ENCODE measurements at regions not wholly inside any gene's neighbourhood (a gene's known extent, or its start where the extent isn't known, plus 50 kb on each side); places are given as distances from the start of the nearest gene placed in this dataset.

- Histone ChIP-seq H3K9ac (no peak overlapping the region), H3K27me3 (no peaks in the 10 kb centered on the region), H3K4me3 (no peak overlapping the region), H3K4me1 (peaks cover 40% of the 10 kb centered on the region), H4K20me1 (no peaks in the 10 kb centered on the region), H3K4me2 (peak overlapping the region; percentile 41), H3K36me3 (no peaks in the 10 kb centered on the region), H3K27ac (no peak overlapping the region), H3K9me3 (peaks cover 12% of the 10 kb centered on the region)
- TF ChIP-seq Cebpa-rat (IDR thresholded peaks at IDR 0.05) = no peak
Measured at GRCh38 chr17:55668312-55668920, 54.2 kb downstream of the TMEM100 start.

- Histone ChIP-seq H3K9me3 (no peaks in the 10 kb centered on the region), H3K4me1 (peaks cover 38% of the 10 kb centered on the region), H4K20me1 (no peaks in the 10 kb centered on the region), H3K9ac (no peak overlapping the region), H3K4me2 (no peak overlapping the region), H3K4me3 (no peak overlapping the region), H3K36me3 (no peaks in the 10 kb centered on the region), H3K27ac (no peak overlapping the region), H3K27me3 (no peaks in the 10 kb centered on the region)
- TF ChIP-seq Cebpa-rat (IDR thresholded peaks at IDR 0.05) = no peak
Measured at GRCh38 chr17:55666806-55667205, 55.9 kb downstream of the TMEM100 start.

- peaks cover 59% of the 10 kb centered on the region for H3K4me1 ChIP-seq
- no peak for TF ChIP-seq Cebpa-rat (IDR thresholded peaks at IDR 0.05)
- H3K9ac ChIP-seq = no peak overlapping the region
- H3K4me3 ChIP-seq = no peak overlapping the region
- no peaks in the 10 kb centered on the region for H3K9me3 ChIP-seq
- H4K20me1 ChIP-seq = no peaks in the 10 kb centered on the region
- peak overlapping the region; percentile 59 for H3K4me2 ChIP-seq
- no peaks in the 10 kb centered on the region for H3K36me3 ChIP-seq
- H3K27me3 ChIP-seq = no peaks in the 10 kb centered on the region
- H3K27ac ChIP-seq = 0 out of 2 replicates have a peak overlapping the region, but pooled peaks have one; percentile 28
Measured at GRCh38 chr17:55664287-55664686, 58.4 kb downstream of the TMEM100 start.

GRCh38 chr17:55663400-55663799 lies 59.3 kb downstream of the TMEM100 start:
- Histone ChIP-seq H3K9me3 (no peaks in the 10 kb centered on the region), H4K20me1 (no peaks in the 10 kb centered on the region), H3K27me3 (no peaks in the 10 kb centered on the region), H3K4me1 (peaks cover 50% of the 10 kb centered on the region), H3K27ac (no peak overlapping the region), H3K4me3 (no peak overlapping the region), H3K36me3 (no peaks in the 10 kb centered on the region), H3K4me2 (peak overlapping the region; percentile 59; the same call in 1 of the 2 replicates), H3K9ac (no peak overlapping the region)
- TF ChIP-seq Cebpa-rat (IDR thresholded peaks at IDR 0.05) = no peak

- Histone ChIP-seq H3K4me2 (no peak overlapping the region; the same call in 1 of the 2 replicates), H3K9ac (no peak overlapping the region), H3K9me3 (no peaks in the 10 kb centered on the region), H3K4me1 (peaks cover 44% of the 10 kb centered on the region), H3K27me3 (no peaks in the 10 kb centered on the region), H3K36me3 (no peaks in the 10 kb centered on the region), H3K4me3 (no peak overlapping the region), H3K27ac (no peak overlapping the region), H4K20me1 (no peaks in the 10 kb centered on the region)
- no peak for TF ChIP-seq Cebpa-rat (IDR thresholded peaks at IDR 0.05)
Measured at GRCh38 chr17:55661963-55662834, 60.5 kb downstream of the TMEM100 start.

GRCh38 chr17:55661256-55661758 lies 61.4 kb downstream of the TMEM100 start:
- Histone ChIP-seq H3K4me2 (peak overlapping the region; percentile 66; the same call in 1 of the 2 replicates), H3K27me3 (no peaks in the 10 kb centered on the region), H3K27ac (no peak overlapping the region)

GRCh38 chr17:55660178-55660886 lies 62.3 kb downstream of the TMEM100 start:
- Histone ChIP-seq H4K20me1 (no peaks in the 10 kb centered on the region), H3K27ac (0 out of 2 replicates have a peak overlapping the region, but pooled peaks have one; percentile 32), H3K9ac (no peak overlapping the region), H3K27me3 (no peaks in the 10 kb centered on the region), H3K9me3 (no peaks in the 10 kb centered on the region), H3K36me3 (no peaks in the 10 kb centered on the region), H3K4me1 (peaks cover 44% of the 10 kb centered on the region), H3K4me3 (no peak overlapping the region), H3K4me2 (peak overlapping the region; percentile 66)
- TF ChIP-seq Cebpa-rat (IDR thresholded peaks at IDR 0.05) = no peak

More at GRCh38 chr17:55661256-55661758, 61.4 kb downstream of the TMEM100 start:
- TF ChIP-seq Cebpa-rat (IDR thresholded peaks at IDR 0.05) = no peak
- Histone ChIP-seq H3K4me1 (peaks cover 44% of the 10 kb centered on the region), H3K9ac (no peak overlapping the region), H3K36me3 (no peaks in the 10 kb centered on the region), H3K9me3 (no peaks in the 10 kb centered on the region), H4K20me1 (no peaks in the 10 kb centered on the region), H3K4me3 (no peak overlapping the region)

GRCh38 chr17:55659661-55660060 lies 63.0 kb downstream of the TMEM100 start:
- Histone ChIP-seq H3K27me3 (no peaks in the 10 kb centered on the region), H4K20me1 (no peaks in the 10 kb centered on the region), H3K4me1 (peaks cover 37% of the 10 kb centered on the region), H3K9me3 (no peaks in the 10 kb centered on the region), H3K27ac (no peak overlapping the region), H3K9ac (no peak overlapping the region), H3K4me2 (peak overlapping the region; percentile 66), H3K4me3 (no peak overlapping the region), H3K36me3 (no peaks in the 10 kb centered on the region)
- TF ChIP-seq Cebpa-rat (IDR thresholded peaks at IDR 0.05) = no peak

GRCh38 chr17:55655777-55656176 lies 66.9 kb downstream of the TMEM100 start:
- H3K36me3 ChIP-seq = no peaks in the 10 kb centered on the region
- H3K9me3 ChIP-seq = no peaks in the 10 kb centered on the region
- no peaks in the 10 kb centered on the region for H4K20me1 ChIP-seq
- no peaks in the 10 kb centered on the region for H3K27me3 ChIP-seq
- no peak overlapping the region for H3K4me3 ChIP-seq
- no peak overlapping the region for H3K27ac ChIP-seq
- H3K4me1 ChIP-seq = peaks cover 14% of the 10 kb centered on the region
- TF ChIP-seq Cebpa-rat (IDR thresholded peaks at IDR 0.05) = no peak
- no peak overlapping the region for H3K9ac ChIP-seq
- H3K4me2 ChIP-seq = no peak overlapping the region

All from BLaER1 (cell line).